Trophoblast cell (in vitro differentiated cells and primary cell): ENCODE measurements at regions not wholly inside any gene's neighbourhood (a gene's known extent, or its start where the extent isn't known, plus 50 kb on each side); places are given as distances from the start of the nearest gene placed in this dataset.

Experiments
- DNase-seq, 2 donors: peaks; one replicate each; pipeline ENCODE4 v3.0.0-alpha.2; 2016
- H2AFZ ChIP-seq: 2 replicates; pipeline ENCODE4 v1.6.1; 2013; ENCODE audit warnings: low read length, moderate library complexity, mild to moderate bottlenecking; ENCODE audit not compliant: insufficient read depth, poor library complexity
- H2AK5ac ChIP-seq: 2 replicates; pipeline ENCODE4 v1.6.1; 2013; ENCODE audit warnings: mild to moderate bottlenecking, low read length
- H2BK120ac ChIP-seq: 2 replicates; pipeline ENCODE4 v1.6.1; 2013; ENCODE audit warnings: low read length, mild to moderate bottlenecking, moderate library complexity; ENCODE audit not compliant: insufficient read depth, poor library complexity
- H2BK12ac ChIP-seq: 2 replicates; pipeline ENCODE4 v1.6.1; 2013; ENCODE audit warnings: mild to moderate bottlenecking, low read length, moderate library complexity
- H2BK5ac ChIP-seq: 2 replicates; pipeline ENCODE4 v1.6.1; 2013; ENCODE audit warnings: low read length, low read depth, moderate library complexity, mild to moderate bottlenecking; ENCODE audit not compliant: poor library complexity
- H3K14ac ChIP-seq: 2 replicates; pipeline ENCODE4 v1.6.1; 2013; ENCODE audit warnings: mild to moderate bottlenecking, low read length
- H3K18ac ChIP-seq: 2 replicates; pipeline ENCODE4 v1.6.1; 2013; ENCODE audit warnings: mild to moderate bottlenecking, low read length
- H3K23ac ChIP-seq: 2 replicates; pipeline ENCODE4 v1.6.1; 2013; ENCODE audit warnings: low read length
- H3K27ac ChIP-seq: 2 replicates; pipeline ENCODE4 v1.5.1; 2013; ENCODE audit warnings: low read depth, mild to moderate bottlenecking, inconsistent platforms, low read length, moderate library complexity
- H3K27me3 ChIP-seq: 2 replicates; pipeline ENCODE4 v1.6.1; 2013; ENCODE audit warnings: inconsistent platforms, mild to moderate bottlenecking, low read length, moderate library complexity; ENCODE audit not compliant: insufficient read depth
- H3K36me3 ChIP-seq, 2 experiments: 1 replicate in 1 of 2; 2 replicates in 1 of 2; pipeline ENCODE4 v1.6.1; 2013; ENCODE audit warnings: low read length in 2 of 2, mild to moderate bottlenecking in 2 of 2, moderate library complexity in 1 of 2; ENCODE audit not compliant: insufficient read depth in 2 of 2, control insufficient read depth in 1 of 2
- H3K4ac ChIP-seq: 2 replicates; pipeline ENCODE4 v1.6.1; 2013; ENCODE audit warnings: low read depth, mild to moderate bottlenecking, low read length, moderate library complexity
- H3K4me1 ChIP-seq, 2 experiments: 1 replicate in 1 of 2; 2 replicates in 1 of 2; pipeline ENCODE4 v1.6.1; 2013; ENCODE audit warnings: low read length in 2 of 2, mild to moderate bottlenecking in 2 of 2, moderate library complexity in 1 of 2; ENCODE audit not compliant: insufficient read depth in 2 of 2, control insufficient read depth in 1 of 2
- H3K4me2 ChIP-seq: 2 replicates; pipeline ENCODE4 v1.6.1; 2013; ENCODE audit warnings: inconsistent platforms, mild to moderate bottlenecking, low read length, moderate library complexity
- H3K4me3 ChIP-seq: 2 replicates; pipeline ENCODE4 v1.5.1; 2013; ENCODE audit warnings: mild to moderate bottlenecking, low read depth, low read length, inconsistent platforms
- H3K79me1 ChIP-seq: one replicate; pipeline ENCODE4 v1.6.1; 2013; ENCODE audit warnings: low read length
- H3K79me2 ChIP-seq: 2 replicates; pipeline ENCODE4 v1.6.1; 2013; ENCODE audit warnings: low read length, mild to moderate bottlenecking; ENCODE audit not compliant: control insufficient read depth, insufficient read depth, poor library complexity
- H3K9ac ChIP-seq: 2 replicates; pipeline ENCODE4 v1.6.1; 2013; ENCODE audit warnings: mild to moderate bottlenecking, low read length
- H3K9me3 ChIP-seq: 2 replicates; pipeline ENCODE4 v1.6.1; 2013; ENCODE audit warnings: low read depth, mild to moderate bottlenecking, control low read depth, inconsistent platforms, low read length; ENCODE audit not compliant: insufficient read depth
- H4K12ac ChIP-seq: 2 replicates; pipeline ENCODE4 v1.6.1; 2013; ENCODE audit warnings: low read depth, mild to moderate bottlenecking, low read length, moderate library complexity
- H4K8ac ChIP-seq: 2 replicates; pipeline ENCODE4 v1.6.1; 2013; ENCODE audit warnings: low read depth, mild to moderate bottlenecking, low read length, moderate library complexity
- H4K91ac ChIP-seq: one replicate; pipeline ENCODE4 v1.6.1; 2013; ENCODE audit warnings: low read depth, mild to moderate bottlenecking, low read length, moderate library complexity
- WGBS: extraction: QIAGEN DNeasy Blood & Tissue Kit; methylation state at CpG from one replicate; pipeline ENCODE4 v1.1.7; 2013; ENCODE audit warnings: missing lambda C conversion rate; ENCODE audit not compliant: insufficient read length, insufficient coverage; ENCODE audit errors: extremely low coverage; 5-methylcytosine and 5-hydroxymethylcytosine counted together

DNA sequence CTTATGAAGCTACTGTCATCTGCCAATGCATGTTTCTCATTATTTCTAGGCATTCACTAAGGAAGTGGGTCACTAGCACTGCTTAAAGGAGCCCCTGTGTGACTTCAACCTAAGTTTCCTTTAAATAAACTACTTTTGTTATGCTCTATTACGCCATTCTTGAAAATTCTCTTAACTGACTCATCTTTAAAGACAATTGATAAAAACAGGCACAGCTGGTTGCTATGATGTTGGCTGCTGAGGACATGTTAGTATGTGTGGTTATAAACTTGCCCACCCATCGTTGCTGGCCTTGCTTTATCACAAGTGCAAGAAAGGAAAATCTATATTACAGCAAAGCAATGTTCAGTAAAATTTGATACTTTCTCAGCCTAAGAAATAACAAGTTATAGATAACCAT lies 75.8 kb upstream of the CNTNAP4 start:
- Histone ChIP-seq H3K9me3 (no peaks in the 10 kb centered on the region), H3K23ac (no peak overlapping the region), H3K4me1 (no peaks in the 10 kb centered on the region), H3K4me3 (no peak overlapping the region), H3K79me1 (no peaks in the 10 kb centered on the region), H3K4ac (no peak overlapping the region), H4K91ac (no peak overlapping the region), H4K12ac (no peak overlapping the region), H3K27ac (no peak overlapping the region), H2BK5ac (no peak overlapping the region), H3K18ac (no peak overlapping the region), H3K79me2 (no peaks in the 10 kb centered on the region), H3K4me2 (no peak overlapping the region), H3K14ac (no peak overlapping the region), H4K8ac (no peak overlapping the region), H2AK5ac (no peak overlapping the region), H3K27me3 (no peaks in the 10 kb centered on the region), H2BK120ac (no peak overlapping the region), H2AFZ (no peak overlapping the region), H3K9ac (no peak overlapping the region), H3K36me3 (no peaks in the 10 kb centered on the region), H2BK12ac (no peak overlapping the region)
- no CpG with 5 or more reads among the region's 2 CpGs for WGBS
- DNase-seq: peak; percentile 12 to 44

- no peak for DNase-seq
- Histone ChIP-seq H3K79me1 (no peaks in the 10 kb centered on the region), H3K4ac (no peak overlapping the region), H3K4me1 (no peaks in the 10 kb centered on the region), H2BK5ac (no peak overlapping the region), H3K9me3 (peaks cover 1% of the 10 kb centered on the region), H2BK12ac (no peak overlapping the region), H3K9ac (no peak overlapping the region), H3K4me3 (no peak overlapping the region), H4K8ac (no peak overlapping the region), H4K12ac (no peak overlapping the region), H3K36me3 (no peaks in the 10 kb centered on the region), H3K27me3 (no peaks in the 10 kb centered on the region), H2AFZ (no peak overlapping the region), H3K27ac (no peak overlapping the region), H2BK120ac (no peak overlapping the region), H4K91ac (no peak overlapping the region), H3K4me2 (no peak overlapping the region), H3K23ac (no peak overlapping the region), H3K14ac (no peak overlapping the region), H3K79me2 (no peaks in the 10 kb centered on the region), H3K18ac (no peak overlapping the region), H2AK5ac (no peak overlapping the region)
- WGBS: no CpG with 5 or more reads among the region's 2 CpGs
Observed at GRCh38 chr16:76204249-76204648, 73.0 kb upstream of the CNTNAP4 start.

- H3K27me3 ChIP-seq: no peaks in the 10 kb centered on the region
- no peak overlapping the region for H3K4me3 ChIP-seq
- no peak overlapping the region for H4K12ac ChIP-seq
- no peak overlapping the region for H2BK120ac ChIP-seq
- no peak for DNase-seq
- no peaks in the 10 kb centered on the region for H3K4me1 ChIP-seq
- no peak overlapping the region for H2BK5ac ChIP-seq
- no peak overlapping the region for H2AFZ ChIP-seq
- no peak overlapping the region for H2AK5ac ChIP-seq
- H3K4me2 ChIP-seq: no peak overlapping the region
- H3K27ac ChIP-seq: no peak overlapping the region
- H3K9me3 ChIP-seq: peaks cover 1% of the 10 kb centered on the region
- no peak overlapping the region for H3K4ac ChIP-seq
- H4K91ac ChIP-seq: no peak overlapping the region
- no peak overlapping the region for H2BK12ac ChIP-seq
- H4K8ac ChIP-seq: no peak overlapping the region
- H3K18ac ChIP-seq: no peak overlapping the region
- WGBS: no CpG with 5 or more reads among the region's 3 CpGs
- H3K23ac ChIP-seq: no peak overlapping the region
- H3K14ac ChIP-seq: no peak overlapping the region
- H3K79me1 ChIP-seq: no peaks in the 10 kb centered on the region
- H3K79me2 ChIP-seq: no peaks in the 10 kb centered on the region
- H3K9ac ChIP-seq: no peak overlapping the region
- H3K36me3 ChIP-seq: no peaks in the 10 kb centered on the region
Observed at GRCh38 chr16:76207270-76207669, 69.9 kb upstream of the CNTNAP4 start.

GRCh38 chr16:76210157-76210556 lies 67.0 kb upstream of the CNTNAP4 start:
- no peak overlapping the region for H3K4ac ChIP-seq
- H4K91ac ChIP-seq: no peak overlapping the region
- no peak overlapping the region for H2BK5ac ChIP-seq
- peaks cover 0 to 2% of the 10 kb centered on the region in 2 experiments for H3K4me1 ChIP-seq
- no peak overlapping the region for H3K9ac ChIP-seq
- H3K14ac ChIP-seq: no peak overlapping the region
- H3K36me3 ChIP-seq: no peaks in the 10 kb centered on the region
- peaks cover 1% of the 10 kb centered on the region for H3K9me3 ChIP-seq
- H2BK12ac ChIP-seq: no peak overlapping the region
- no peaks in the 10 kb centered on the region for H3K79me2 ChIP-seq
- WGBS: no CpG with 5 or more reads among the region's 5 CpGs
- H4K12ac ChIP-seq: no peak overlapping the region
- no peaks in the 10 kb centered on the region for H3K27me3 ChIP-seq
- H3K18ac ChIP-seq: no peak overlapping the region
- no peak overlapping the region for H3K27ac ChIP-seq
- no peak for DNase-seq
- H4K8ac ChIP-seq: no peak overlapping the region
- no peak overlapping the region for H2AFZ ChIP-seq
- no peaks in the 10 kb centered on the region for H3K79me1 ChIP-seq
- no peak overlapping the region for H2AK5ac ChIP-seq
- H3K23ac ChIP-seq: no peak overlapping the region
- no peak overlapping the region for H3K4me2 ChIP-seq
- no peak overlapping the region for H2BK120ac ChIP-seq
- no peak overlapping the region for H3K4me3 ChIP-seq
